ENCODE measurements at regions not wholly inside any gene's neighbourhood (a gene's known extent, or its start where the extent isn't known, plus 50 kb on each side); places are given as distances from the start of the nearest gene placed in this dataset.

DNA sequence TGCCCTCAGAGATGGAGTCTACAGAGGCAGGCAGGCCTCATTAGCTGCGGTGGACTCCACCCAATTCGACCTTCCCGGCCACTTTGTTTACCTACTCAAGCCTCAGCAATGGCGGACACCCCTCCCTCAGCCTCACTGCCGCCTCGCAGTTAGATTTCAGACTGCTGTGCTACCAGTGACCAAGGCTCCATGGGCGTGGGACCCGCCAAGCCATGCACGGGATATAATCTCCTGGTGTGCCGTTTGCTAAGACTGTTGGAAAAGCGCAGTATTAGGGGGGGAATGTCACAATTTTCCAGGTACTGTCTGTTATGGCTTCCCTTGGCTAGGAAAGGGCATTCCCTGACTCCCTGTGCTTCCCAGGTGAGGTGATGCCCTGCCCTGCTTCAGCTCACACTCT lies 252.3 kb downstream of the ARL4A start:
- TF ChIP-seq, protein P1, sequence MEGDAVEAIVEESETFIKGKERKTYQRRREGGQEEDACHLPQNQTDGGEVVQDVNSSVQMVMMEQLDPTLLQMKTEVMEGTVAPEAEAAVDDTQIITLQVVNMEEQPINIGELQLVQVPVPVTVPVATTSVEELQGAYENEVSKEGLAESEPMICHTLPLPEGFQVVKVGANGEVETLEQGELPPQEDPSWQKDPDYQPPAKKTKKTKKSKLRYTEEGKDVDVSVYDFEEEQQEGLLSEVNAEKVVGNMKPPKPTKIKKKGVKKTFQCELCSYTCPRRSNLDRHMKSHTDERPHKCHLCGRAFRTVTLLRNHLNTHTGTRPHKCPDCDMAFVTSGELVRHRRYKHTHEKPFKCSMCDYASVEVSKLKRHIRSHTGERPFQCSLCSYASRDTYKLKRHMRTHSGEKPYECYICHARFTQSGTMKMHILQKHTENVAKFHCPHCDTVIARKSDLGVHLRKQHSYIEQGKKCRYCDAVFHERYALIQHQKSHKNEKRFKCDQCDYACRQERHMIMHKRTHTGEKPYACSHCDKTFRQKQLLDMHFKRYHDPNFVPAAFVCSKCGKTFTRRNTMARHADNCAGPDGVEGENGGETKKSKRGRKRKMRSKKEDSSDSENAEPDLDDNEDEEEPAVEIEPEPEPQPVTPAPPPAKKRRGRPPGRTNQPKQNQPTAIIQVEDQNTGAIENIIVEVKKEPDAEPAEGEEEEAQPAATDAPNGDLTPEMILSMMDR (IDR thresholded peaks at IDR 0.05): no peak
- TF ChIP-seq POLR2A (IDR thresholded peaks at IDR 0.05): no peak

Data from heart left ventricle (tissue), 13 donors.